ENCODE measurements at regions not wholly inside any gene's neighbourhood (a gene's known extent, or its start where the extent isn't known, plus 50 kb on each side); places are given as distances from the start of the nearest gene placed in this dataset.
A peak's percentile ranks its signal among the peaks of the same experiment; 100 is the strongest.

DNA sequence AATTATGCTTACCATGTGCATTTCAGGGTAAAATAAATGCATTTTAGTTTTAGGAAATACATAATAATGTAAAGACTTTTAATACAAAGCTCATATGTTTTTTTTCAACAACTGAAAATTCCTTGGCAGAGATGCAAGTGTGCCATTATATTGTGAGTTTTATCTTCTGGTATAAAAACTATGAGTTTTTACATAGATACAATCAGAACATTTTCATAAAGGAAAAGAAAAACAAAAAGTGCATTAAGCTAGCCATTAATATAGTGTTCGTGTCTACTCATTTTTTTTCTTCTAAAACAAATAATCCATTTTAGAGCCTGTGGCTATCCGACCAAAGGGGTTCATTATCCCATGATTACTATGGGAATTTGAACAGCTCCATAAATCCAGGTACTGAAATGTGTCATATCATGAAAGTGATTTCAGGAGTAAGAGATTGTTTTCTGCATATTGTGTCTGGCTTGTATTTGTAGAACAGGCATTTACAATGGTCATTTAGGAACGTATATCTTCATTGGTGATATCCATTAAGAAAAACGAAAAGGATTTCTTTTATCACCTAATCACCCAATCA is 236.9 kb upstream of the SLC10A2 start:
- intact Hi-C loops (cut with DNase I), result no loop called here
- DNase-seq, result no peak
- no peak for ATAC-seq

DNA sequence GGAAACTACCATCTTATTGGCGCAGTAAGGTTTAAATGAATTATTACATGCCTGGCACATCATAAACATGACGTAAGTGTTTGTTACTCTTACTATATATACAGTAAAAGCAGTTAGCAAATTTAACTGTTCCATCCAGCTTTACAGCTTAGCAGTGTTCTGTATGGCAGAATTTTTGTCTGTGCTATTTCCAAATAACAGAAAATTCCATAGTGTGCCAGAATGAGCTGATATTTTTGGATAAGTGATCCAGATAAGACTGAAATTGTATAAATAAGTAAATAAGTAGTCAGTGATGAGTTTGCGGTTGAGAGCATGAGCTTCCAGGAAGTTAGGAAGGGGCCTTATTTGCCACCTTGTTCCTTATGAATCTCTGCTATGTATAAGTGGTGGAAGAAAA is 236.5 kb upstream of the SLC10A2 start:
- intact Hi-C loops (cut with DNase I), result no loop called here
- ATAC-seq, result no peak
- no peak for DNase-seq

DNA sequence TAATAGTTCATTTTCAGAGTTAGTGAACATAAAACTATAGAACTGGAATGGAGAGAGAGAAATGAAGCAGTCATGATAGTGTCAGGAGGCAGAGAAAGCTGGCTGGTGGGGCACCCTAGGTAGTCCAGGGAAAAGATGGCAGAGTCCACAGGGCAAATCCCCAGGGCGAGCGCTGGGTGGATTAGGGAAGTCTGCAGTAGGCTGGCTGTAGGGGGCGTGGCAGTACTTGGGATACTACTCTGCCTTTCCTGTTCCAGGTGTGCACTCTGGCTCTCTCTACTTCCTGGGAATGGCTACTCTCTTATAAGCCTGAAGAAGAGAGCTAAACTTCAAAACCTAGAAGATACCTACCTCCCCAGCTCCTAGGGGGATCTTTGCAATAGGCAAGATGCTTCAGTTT is 232.9 kb upstream of the SLC10A2 start:
- no peak for DNase-seq
- ATAC-seq, result no peak
- intact Hi-C loops (cut with DNase I), result no loop called here

DNA sequence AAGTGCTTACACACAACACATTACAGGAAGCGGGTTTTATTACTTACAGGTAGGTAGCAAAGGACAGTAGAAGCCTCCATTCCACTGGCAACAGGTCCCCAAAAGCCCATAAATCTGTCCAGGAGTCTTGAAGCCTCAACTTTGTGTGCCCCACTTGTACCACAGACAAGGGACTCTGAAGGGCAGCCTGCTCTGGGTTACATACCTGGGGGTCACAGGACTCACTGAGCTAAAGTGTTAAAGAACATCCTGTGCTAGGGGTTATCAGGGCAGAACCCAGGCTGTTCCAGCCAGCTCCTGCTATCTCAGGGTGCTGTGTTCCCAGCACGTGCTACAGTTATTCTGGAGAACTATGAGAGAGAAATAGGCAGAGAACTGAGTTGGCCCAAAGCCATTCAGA is 230.9 kb upstream of the SLC10A2 start:
- intact Hi-C loops (cut with DNase I), result no loop called here
- DNase-seq (no peak), ATAC-seq (no peak)

DNA sequence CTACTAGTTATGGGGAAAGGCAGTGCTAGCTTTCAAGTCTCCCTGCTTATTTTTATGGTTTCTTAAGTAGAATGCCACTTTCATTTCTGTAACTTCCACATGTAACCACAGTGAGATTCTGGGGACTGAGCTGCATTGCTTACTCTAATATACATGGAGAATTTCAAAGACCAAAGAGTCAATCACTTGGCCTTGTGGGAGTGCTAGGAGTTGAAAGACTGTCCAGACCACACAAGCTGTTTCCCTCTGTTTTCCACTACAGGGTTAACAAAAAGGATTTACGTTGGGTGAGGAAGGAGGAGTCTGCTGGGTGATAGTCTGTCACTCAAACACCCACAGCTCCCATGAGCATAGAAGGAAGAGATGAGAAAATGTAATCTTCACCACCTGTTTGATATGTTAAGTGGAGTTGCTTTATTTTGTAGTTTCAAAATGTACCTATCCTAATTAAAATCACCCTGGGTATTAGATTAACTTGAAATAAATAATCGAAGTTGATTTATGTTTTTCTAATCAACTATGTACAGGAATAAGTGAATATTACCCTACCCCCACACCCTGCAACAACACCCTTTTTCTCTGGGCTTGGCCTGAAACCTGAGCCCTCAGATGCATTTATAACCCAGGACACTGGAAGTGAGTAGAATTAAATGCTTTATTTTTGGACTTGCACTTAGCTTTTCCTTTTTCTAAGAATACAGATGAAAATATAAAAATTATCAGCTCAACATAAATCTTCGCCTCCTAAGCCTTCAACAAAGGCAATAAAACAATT is 225.8 kb upstream of the SLC10A2 start:
- intact Hi-C loops (cut with DNase I), result no loop called here
- ATAC-seq, result no peak
- DNase-seq, result no peak

DNA sequence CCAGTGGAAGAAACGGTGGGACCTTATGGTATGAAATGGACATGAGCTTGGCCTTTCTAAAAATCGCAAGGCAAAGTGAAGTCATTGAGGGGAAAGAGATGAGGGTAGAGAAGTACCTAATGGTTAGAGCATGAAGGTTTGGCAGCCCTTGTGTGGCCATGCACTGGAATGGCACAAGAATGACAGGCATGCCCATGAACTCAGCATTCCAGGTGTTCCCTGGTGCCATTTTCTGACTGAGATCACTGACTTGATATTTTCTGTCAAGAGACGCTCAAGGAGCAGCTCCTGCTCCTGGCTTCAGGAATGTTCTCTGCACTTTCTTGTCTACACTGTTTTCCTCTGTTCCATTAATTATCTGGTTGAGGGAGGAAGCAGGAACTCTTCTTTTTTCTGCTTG is 225.0 kb upstream of the SLC10A2 start:
- ATAC-seq, result no peak
- intact Hi-C loops (cut with DNase I), result no loop called here
- DNase-seq, result no peak

DNA sequence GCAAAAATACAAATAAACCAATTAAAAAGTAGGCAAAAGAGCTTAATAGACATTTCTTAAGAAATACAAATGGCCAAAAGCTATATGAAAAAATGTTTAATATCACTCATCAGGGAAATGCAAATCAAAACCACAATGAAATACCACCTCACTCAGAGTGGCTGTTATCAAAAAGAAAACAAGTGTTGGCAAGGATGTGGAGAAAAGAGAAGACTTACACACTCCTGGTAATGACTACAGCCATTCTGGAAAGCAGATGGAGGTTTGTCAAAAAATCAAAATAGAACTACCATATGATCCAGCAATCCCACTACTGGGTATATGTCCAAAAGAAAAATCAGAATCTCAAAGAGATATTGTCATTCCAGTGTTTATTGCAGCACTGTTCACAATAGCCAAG is 223.5 kb upstream of the SLC10A2 start:
- no peak for DNase-seq
- ATAC-seq, result peak in 1 of 2 donors; percentile 48
- intact Hi-C loops (cut with DNase I), result no loop called here

DNA sequence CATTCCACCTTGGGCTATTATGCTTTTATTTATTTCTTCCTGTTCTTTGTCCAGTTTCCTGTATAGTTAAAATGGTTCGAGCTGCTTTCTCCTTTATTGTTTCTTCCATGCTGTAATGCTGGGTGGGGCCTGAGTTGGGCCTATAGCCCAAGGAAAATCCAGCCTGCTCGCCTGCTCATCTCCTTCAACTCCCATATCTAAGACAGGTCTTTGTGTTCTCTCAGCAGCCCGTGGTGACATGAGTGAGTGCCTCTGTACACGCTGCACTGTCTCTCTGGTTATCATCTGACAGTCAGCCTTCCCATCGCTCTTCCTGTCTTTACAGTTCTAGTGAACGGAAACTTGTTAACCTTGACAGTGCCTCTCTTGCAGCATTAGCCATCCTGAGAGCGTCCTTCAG is 221.9 kb upstream of the SLC10A2 start:
- ATAC-seq (peak; percentile 95 to 96), DNase-seq (peak; percentile 52)
- intact Hi-C loops (cut with DNase I), result no loop called here

DNA sequence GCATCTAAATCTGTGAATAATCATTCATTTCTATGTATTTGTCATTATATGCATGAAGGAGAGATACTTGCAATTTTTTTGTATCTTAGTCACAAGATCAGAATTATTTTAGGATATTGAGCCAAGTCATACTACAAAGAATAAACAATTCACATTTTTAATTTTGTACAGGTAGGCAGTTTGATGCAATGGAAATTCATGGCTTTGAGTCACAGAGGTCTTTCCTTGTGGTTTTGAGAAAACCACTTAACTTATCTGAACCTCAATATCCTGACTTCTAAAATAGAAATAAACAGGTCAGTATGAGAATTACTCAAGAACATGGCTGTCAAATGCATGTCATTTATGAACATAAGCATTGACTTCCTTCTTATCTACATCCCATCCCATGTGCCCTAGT is 221.4 kb upstream of the SLC10A2 start:
- ATAC-seq (no peak), DNase-seq (no peak)
- intact Hi-C loops (cut with DNase I), result no loop called here

DNA sequence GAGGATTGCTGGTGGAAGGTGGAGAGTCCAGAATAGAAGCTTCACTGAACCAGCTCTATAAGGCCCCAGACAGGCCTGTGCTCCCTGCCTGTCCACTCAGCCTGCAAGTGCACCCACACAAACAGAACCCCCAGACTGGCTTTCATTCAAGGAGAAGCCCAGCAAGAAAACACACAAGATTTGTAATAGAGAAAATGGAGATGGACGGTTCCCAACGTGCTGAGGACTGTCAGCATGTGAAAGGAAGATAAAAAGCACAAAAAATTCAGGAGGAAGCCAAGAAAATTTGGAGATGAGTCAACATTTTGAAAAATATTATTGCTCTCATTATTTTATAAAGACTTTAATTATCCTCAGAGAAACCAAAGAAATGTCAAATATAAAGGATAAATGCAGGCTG is 218.2 kb upstream of the SLC10A2 start:
- intact Hi-C loops (cut with DNase I), result no loop called here
- no peak for DNase-seq
- ATAC-seq, result no peak

DNA sequence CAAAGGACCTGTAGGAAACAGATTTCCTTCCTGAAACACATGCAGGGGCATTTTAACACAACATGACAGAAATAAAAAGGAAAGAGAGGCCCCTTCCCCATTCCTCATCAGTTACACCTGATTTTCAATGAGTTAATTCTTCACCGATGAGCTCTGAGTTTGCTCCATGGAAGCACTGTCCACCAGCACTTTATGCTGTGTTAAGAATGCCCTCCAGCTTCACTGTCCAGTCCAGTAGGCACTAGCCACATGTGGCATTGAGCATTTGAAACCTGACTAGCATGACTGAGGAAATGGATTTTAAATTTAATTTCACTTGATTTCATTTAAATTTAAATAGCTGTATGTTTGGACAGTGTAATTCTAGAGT is 217.2 kb upstream of the SLC10A2 start:
- ATAC-seq, result no peak
- intact Hi-C loops (cut with DNase I), result no loop called here
- no peak for DNase-seq

DNA sequence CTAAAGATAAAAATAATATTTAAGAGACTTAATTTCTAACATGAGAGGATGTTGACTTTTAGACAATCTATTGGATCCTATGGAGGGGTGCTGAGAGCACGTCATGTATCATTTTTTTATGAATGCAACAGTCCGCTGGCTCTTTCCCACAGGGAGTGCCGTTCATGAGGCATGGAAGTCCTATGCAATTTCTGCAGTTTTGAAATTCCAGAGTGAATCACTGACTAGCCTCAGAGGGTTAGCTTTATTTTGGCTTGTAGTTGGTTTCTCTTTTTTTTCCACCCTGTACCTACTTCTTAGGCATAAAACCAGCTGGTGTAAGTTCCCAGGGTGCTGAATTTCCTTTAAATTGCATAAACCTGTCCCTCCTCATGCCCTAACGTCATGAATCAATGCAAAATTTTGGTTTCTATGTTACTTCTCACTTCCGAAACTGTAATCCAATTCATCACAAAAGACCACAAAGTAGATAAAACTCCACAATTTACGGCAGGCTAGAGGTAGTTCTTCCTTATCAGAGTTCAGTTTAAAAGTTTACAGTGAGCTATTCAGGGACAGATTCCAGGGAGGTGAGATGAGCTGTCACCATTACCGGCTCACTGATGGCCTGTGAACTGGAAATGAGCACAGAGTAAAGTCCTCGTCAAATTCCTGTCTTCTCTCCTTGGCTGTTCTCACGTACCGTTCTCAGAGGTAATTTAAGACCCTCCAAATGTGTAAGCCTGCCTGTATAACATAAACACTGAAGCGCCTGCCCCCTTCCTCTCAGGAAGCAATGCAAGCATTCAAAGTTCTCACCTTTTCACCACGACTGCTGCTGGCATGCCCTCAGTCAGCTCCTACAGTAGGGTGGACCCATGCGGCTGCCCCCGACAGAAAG is 216.6 kb upstream of the SLC10A2 start:
- peak in 1 of 2 donors; percentile 93 for ATAC-seq
- DNase-seq, result no peak
- intact Hi-C loops (cut with DNase I), result no loop called here

DNA sequence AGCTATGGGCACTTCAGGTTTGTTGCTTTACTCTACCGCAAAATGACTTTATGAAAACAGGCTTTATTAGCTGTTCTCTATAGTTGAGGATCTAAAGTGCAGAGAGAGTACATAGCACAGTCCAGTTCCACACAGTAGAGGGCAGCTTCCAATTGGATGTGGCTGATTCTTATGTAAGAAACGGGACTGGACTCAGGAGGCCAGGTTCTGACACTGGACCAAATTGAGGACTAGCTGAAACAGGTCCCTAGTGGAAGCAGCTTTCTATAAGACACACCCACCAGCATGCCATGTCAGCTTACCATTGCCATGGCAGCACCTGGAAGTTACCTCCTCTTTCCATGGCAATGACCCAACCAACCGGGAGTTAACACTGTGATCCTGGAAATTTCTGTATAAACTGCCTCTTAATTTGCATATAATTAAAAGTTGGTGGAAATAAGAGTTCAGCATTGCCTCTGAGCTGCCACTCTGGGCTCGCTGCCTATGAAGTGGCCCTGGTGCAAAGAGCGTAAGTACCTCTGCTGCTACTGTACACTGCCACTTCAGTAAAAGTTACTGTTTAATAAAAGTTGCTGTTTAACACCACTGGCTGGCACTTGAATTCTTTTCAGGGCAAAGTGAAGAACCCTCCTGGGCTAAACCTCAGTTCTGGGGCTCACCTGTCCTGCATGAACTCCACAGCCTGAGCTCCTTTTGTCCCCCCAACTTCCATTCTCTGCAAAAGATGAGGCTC is 211.9 kb upstream of the SLC10A2 start:
- ATAC-seq (no peak), DNase-seq (no peak)
- intact Hi-C loops (cut with DNase I), result no loop called here

DNA sequence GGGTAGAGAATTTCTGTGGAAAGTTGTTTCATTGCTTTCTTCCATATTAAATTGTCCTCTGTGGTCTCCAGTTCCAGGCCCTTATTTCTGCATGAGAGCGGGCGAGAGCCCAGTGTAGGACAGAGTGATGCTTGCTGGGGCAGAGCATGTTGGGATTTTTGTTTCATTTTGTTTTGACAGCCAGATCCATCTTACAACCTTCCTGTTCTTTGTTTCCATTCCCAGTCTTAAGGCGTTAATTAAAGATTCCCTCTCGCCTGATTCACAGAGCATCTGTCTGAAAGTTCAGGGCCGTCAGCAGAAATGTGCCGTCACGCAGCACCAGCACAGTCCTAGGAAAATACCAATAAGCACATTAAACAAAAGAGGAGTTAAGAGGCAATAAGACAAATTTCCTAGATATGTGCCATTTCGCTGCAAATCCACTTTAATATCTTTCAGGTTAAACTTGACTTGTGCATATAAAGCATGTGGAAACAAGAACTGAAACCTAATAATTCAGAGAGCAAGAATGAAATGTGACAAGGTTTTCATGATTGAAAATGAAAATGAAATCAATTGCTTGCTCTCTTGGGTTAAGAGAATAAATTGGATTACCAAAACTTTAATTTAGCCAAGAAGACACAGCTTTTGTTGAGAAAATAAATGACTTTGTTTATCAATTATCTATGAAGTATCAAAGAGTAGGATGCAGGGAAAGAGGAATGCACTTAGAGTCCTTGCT is 210.7 kb upstream of the SLC10A2 start:
- ATAC-seq (no peak), DNase-seq (no peak)

DNA sequence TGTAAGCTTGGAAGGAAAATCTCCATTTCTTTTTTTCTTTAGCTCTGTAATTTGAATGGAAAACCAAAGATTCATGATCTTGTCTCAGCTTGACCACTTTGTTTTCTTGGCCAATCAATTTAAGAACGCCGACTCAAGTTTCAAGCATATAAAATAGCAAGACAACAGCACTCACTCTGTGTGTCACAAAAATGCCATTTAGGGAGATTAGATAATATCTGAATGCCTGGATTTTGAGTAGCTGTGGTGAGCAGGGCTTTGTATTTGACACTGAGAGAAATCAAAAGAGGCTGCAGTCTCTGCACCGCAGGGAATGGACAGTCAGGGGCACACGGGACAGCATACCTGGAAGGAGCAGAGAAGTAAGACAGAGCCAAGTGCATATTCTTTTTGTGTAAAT is 209.5 kb upstream of the SLC10A2 start:
- ATAC-seq, result no peak
- DNase-seq, result no peak
- intact Hi-C loops (cut with DNase I), result no loop called here

More for the DNA sequence above, 210.7 kb upstream of the SLC10A2 start:
- intact Hi-C loops (cut with DNase I), result no loop called here

DNA sequence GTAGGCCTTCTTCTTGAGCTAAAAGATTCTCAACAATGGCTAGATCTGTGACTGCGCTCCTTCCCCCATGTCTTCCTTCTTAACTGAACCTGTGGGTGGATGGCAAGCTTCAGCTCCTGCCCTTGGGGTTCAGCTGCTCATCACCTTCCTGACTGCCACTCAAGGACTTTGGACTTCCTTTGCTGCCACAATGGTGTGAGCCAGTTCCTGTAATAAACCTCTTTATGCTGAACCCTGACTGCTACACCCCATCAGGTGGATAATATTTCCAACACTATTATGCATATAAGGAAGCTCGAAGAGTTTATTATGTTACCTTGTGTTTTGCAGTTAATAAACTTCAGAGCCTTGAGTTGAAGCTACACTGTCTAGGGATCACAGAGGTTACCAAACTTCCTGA is 208.9 kb upstream of the SLC10A2 start:
- no peak for DNase-seq
- intact Hi-C loops (cut with DNase I), result no loop called here
- ATAC-seq, result no peak

DNA sequence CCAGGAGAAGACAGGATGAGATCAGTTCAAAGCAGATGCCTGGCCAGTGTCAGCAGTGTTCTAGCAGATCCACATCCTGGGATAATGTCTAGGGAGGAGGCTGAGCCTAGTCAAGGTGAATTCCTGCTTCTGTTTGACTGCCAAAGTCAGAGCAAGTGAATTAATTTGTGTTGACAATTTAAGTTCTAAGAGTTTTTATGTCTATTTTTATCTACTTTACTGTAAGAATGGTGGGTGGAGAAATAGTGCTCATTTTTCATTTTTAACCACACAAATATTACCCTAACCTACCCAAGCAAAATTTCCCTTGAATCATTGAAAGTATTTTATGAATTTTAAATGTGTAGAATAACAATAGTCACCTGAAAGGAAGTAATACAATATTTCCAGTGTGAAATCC is 207.6 kb upstream of the SLC10A2 start:
- ATAC-seq (no peak), DNase-seq (no peak)
- intact Hi-C loops (cut with DNase I), result no loop called here

DNA sequence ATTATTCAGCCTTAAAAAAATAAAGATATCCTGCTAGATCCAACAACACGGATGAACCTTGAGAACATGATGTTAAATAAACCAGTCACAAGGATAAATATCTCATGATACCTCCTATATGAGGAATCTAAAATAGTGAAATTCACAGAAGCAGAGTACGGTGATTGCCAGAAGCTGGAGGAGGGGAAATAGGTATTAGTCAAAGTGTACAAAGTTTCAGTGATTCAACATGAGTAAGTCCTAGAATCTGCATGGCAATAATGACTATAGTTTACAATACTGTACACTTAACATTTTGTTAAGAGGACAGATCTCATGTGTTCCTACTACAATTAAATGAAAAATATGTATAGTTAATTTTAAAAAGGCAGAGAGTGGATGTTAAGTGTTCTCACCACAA is 206.6 kb upstream of the SLC10A2 start:
- intact Hi-C loops (cut with DNase I), result no loop called here
- DNase-seq (no peak), ATAC-seq (no peak)

DNA sequence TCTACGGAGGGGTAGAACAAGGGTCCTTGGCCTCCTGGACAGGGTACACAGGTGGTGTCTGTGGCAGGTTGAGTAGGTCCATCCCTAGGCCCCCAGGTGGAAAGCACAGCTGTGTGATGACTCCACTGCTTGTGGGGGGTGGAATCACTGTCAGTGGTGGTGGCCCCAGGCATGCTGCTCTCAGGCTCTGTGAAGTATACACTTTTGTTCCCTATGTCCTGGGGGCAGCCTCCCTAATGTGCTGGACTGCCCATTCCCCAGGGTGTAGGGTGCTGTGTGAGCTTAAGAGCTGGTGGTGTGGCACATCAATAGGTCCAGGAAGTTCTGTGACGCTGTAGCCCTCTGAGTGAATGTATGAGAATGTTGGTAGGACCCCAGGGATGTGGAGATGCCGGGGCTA is 197.2 kb upstream of the SLC10A2 start:
- intact Hi-C loops (cut with DNase I), result no loop called here
- no peak for DNase-seq
- ATAC-seq, result no peak

All from left cardiac atrium (tissue), 4 donors.